H1 (cell line): ENCODE measurements at regions not wholly inside any gene's neighbourhood (a gene's known extent, or its start where the extent isn't known, plus 50 kb on each side); places are given as distances from the start of the nearest gene placed in this dataset.

ENCODE experiments used
- CTCF ChIA-PET: fragments of 300-600 bp; sonication (Branson Sonifier 250); formaldehyde crosslinking; loops from one replicate; lab custom pipeline; 2021; ENCODE audit not compliant: partially characterized antibody; lab: Charles Lee
- POLR2A ChIA-PET: fragments of 300-600 bp; sonication (Branson Sonifier 250); formaldehyde crosslinking; loops from one replicate; lab custom pipeline; 2021; ENCODE audit warnings: inconsistent platforms; ENCODE audit not compliant: partially characterized antibody; lab: Charles Lee
- DNase-seq, 2 experiments: peaks; one replicate each; pipeline versions ENCODE4 v3.0.0 to v3.0.0-alpha.2; 2010 to 2022; ENCODE audit warnings: low spot score in 2 of 2, low read depth in 1 of 2, mixed read lengths in 1 of 2
- FAIRE-seq: peaks from 2 replicates; lab custom pipeline; 2011; peaks lifted over from hg19 to GRCh38; lab: Jason Lieb, UNC
- H2AFZ ChIP-seq: 2 replicates; pipeline ENCODE4 v1.8.1; 2012; ENCODE audit warnings: low read length, inconsistent platforms
- H2AK5ac ChIP-seq: 2 replicates; pipeline ENCODE4 v1.6.1; 2013; ENCODE audit warnings: low read depth, low read length
- H2BK120ac ChIP-seq: replicated peaks from 2 replicates; pipeline ENCODE3; 2013; ENCODE audit warnings: low read depth, low read length, inconsistent platforms
- H2BK12ac ChIP-seq: 2 replicates; pipeline ENCODE4 v1.6.1; 2013; ENCODE audit warnings: low read depth, low read length
- H2BK15ac ChIP-seq: 2 replicates; pipeline ENCODE4 v1.6.1; 2013; ENCODE audit warnings: low read length
- H2BK20ac ChIP-seq: 2 replicates; pipeline ENCODE4 v1.6.1; 2013; ENCODE audit warnings: low read length
- H2BK5ac ChIP-seq: 2 replicates; pipeline ENCODE4 v1.6.1; 2013; ENCODE audit warnings: low read depth, low read length
- H3K14ac ChIP-seq: 2 replicates; pipeline ENCODE4 v1.6.1; 2013; ENCODE audit warnings: inconsistent platforms; ENCODE audit not compliant: insufficient read length
- H3K18ac ChIP-seq: 2 replicates; pipeline ENCODE4 v1.6.1; 2013; ENCODE audit warnings: low read length; ENCODE audit errors: extremely low read depth
- H3K23ac ChIP-seq: 2 replicates; pipeline ENCODE4 v1.6.1; 2013; ENCODE audit warnings: inconsistent platforms; ENCODE audit not compliant: insufficient read length
- H3K23me2 ChIP-seq: 2 replicates; pipeline ENCODE4 v1.6.1; 2013; ENCODE audit warnings: low read depth, low read length
- H3K27ac ChIP-seq: 2 replicates; pipeline ENCODE4 v1.6.1; 2011; ENCODE audit warnings: low read depth, low read length, inconsistent platforms
- H3K27me3 ChIP-seq, 4 experiments: replicated peaks in 1 of 4; 1 replicate in 1 of 4; 2 replicates in 3 of 4; pipeline versions ENCODE4 v1.6.1 to v1.8.1; 2011 to 2013; ENCODE audit warnings: low read length in 3 of 4, mild to moderate bottlenecking in 3 of 4, inconsistent platforms in 2 of 4, mixed read lengths in 2 of 4, moderate library complexity in 1 of 4; ENCODE audit not compliant: control insufficient read depth in 3 of 4, insufficient read depth in 3 of 4; ENCODE audit errors: extremely low read depth in 1 of 4
- H3K36me3 ChIP-seq, 4 experiments: 2 replicates each; pipeline versions ENCODE4 v1.6.1 to v1.8.1; 2011 to 2013; ENCODE audit warnings: mild to moderate bottlenecking in 4 of 4, low read length in 3 of 4, moderate library complexity in 2 of 4, control low read depth in 1 of 4, inconsistent platforms in 1 of 4; ENCODE audit not compliant: insufficient read depth in 4 of 4, control insufficient read depth in 2 of 4
- H3K4ac ChIP-seq: replicated peaks from 2 replicates; pipeline ENCODE3; 2013; ENCODE audit warnings: low read length, low read depth, mixed read lengths, inconsistent platforms; ENCODE audit not compliant: insufficient read length
- H3K4me1 ChIP-seq, 4 experiments: replicated peaks in 1 of 4; 1 replicate in 1 of 4; 2 replicates in 3 of 4; pipeline versions ENCODE4 v1.6.1 to v1.8.1; 2011 to 2013; ENCODE audit warnings: low read length in 3 of 4, inconsistent platforms in 2 of 4, mixed read lengths in 1 of 4; ENCODE audit not compliant: insufficient read depth in 4 of 4, control insufficient read depth in 3 of 4
- H3K4me2 ChIP-seq, 2 experiments: 2 replicates each; pipeline versions ENCODE4 v1.6.1 to v1.8.1; 2011 to 2013; ENCODE audit warnings: low read depth in 2 of 2, low read length in 2 of 2, control low read depth in 1 of 2, inconsistent platforms in 1 of 2, mild to moderate bottlenecking in 1 of 2; ENCODE audit not compliant: insufficient read depth in 1 of 2
- H3K4me3 ChIP-seq, 4 experiments: fragments of 200-600, 300-600 bp in 1 of 4; sonication (generic), shearing (Covaris generic), sonication (Bioruptor Twin) in 1 of 4; 2 replicates each; pipeline versions ENCODE4 v1.5.1 to v1.8.1; 2011 to 2016; ENCODE audit warnings: low read length in 4 of 4, low read depth in 3 of 4, control low read depth in 2 of 4, inconsistent platforms in 2 of 4, mild to moderate bottlenecking in 2 of 4, mixed read lengths in 1 of 4, moderate library complexity in 1 of 4; ENCODE audit not compliant: insufficient read depth in 2 of 4; ENCODE audit errors: extremely low read depth in 1 of 4
- H3K56ac ChIP-seq: replicated peaks from 2 replicates; pipeline ENCODE3; 2013; ENCODE audit warnings: low read depth, mild to moderate bottlenecking, mixed read lengths, low read length, inconsistent platforms; ENCODE audit not compliant: insufficient read length
- H3K79me1 ChIP-seq: 2 replicates; pipeline ENCODE4 v1.6.1; 2013; ENCODE audit warnings: low read depth, low read length, control low read depth
- H3K79me2 ChIP-seq, 2 experiments: 2 replicates each; pipeline versions ENCODE4 v1.6.1 to v1.8.1; 2012 to 2013; ENCODE audit warnings: low read length in 2 of 2, mild to moderate bottlenecking in 2 of 2, inconsistent platforms in 1 of 2; ENCODE audit not compliant: insufficient read depth in 2 of 2, control insufficient read depth in 1 of 2
- H3K9ac ChIP-seq, 4 experiments: replicated peaks in 1 of 4; 1 replicate in 1 of 4; 2 replicates in 3 of 4; pipeline versions ENCODE4 v1.6.1 to v1.8.1; 2011 to 2013; ENCODE audit warnings: low read depth in 3 of 4, low read length in 3 of 4, control low read depth in 2 of 4, mild to moderate bottlenecking in 2 of 4, moderate library complexity in 2 of 4, inconsistent platforms in 1 of 4; ENCODE audit errors: extremely low read depth in 1 of 4
- H3K9me3 ChIP-seq, 2 experiments: 2 replicates each; pipeline versions ENCODE4 v1.6.1 to v1.8.1; 2012 to 2013; ENCODE audit warnings: mild to moderate bottlenecking in 2 of 2, moderate library complexity in 2 of 2, control low read depth in 1 of 2, inconsistent platforms in 1 of 2, low read depth in 1 of 2, low read length in 1 of 2, mixed read lengths in 1 of 2; ENCODE audit not compliant: insufficient read depth in 2 of 2
- H4K20me1 ChIP-seq, 2 experiments: replicated peaks in 1 of 2; 2 replicates each; pipeline versions ENCODE3 to v1.8.1; 2011 to 2013; ENCODE audit warnings: inconsistent platforms in 2 of 2, low read length in 2 of 2, mild to moderate bottlenecking in 1 of 2; ENCODE audit not compliant: insufficient read depth in 2 of 2, control insufficient read depth in 1 of 2
- H4K5ac ChIP-seq: 2 replicates; pipeline ENCODE4 v1.6.1; 2013; ENCODE audit warnings: low read length, low read depth, mixed read lengths, inconsistent platforms; ENCODE audit not compliant: insufficient read length
- H4K8ac ChIP-seq: 2 replicates; pipeline ENCODE4 v1.8.0; 2013; ENCODE audit warnings: mild to moderate bottlenecking, moderate library complexity, low read length, inconsistent platforms; ENCODE audit not compliant: insufficient read depth; ENCODE audit errors: extremely low read depth
- H4K91ac ChIP-seq: replicated peaks from 2 replicates; pipeline ENCODE3; 2013; ENCODE audit warnings: low read length, mixed read lengths, inconsistent platforms; ENCODE audit not compliant: insufficient read length
- ASH2L ChIP-seq: fragments of 200-600, 300-600 bp; sonication (generic); IDR thresholded peaks from one replicate; pipeline ENCODE4 v1.7.1; 2017; ENCODE audit warnings: low read length
- EP300 ChIP-seq, 2 experiments: IDR thresholded peaks; 1 replicate in 1 of 2; 2 replicates in 1 of 2; pipeline ENCODE4 v1.6.1; 2011 to 2012; ENCODE audit warnings: low read depth in 2 of 2, low read length in 2 of 2, mild to moderate bottlenecking in 2 of 2, borderline replicate concordance in 1 of 2, inconsistent platforms in 1 of 2, moderate library complexity in 1 of 2
- HDAC6 ChIP-seq: IDR thresholded peaks from one replicate; pipeline ENCODE4 v1.7.1; 2012; ENCODE audit warnings: low read depth, mild to moderate bottlenecking, inconsistent platforms, low read length, moderate library complexity
- KDM1A ChIP-seq: fragments of 200-600, 300-600 bp; sonication (generic); IDR thresholded peaks from 2 replicates; pipeline ENCODE4 v1.7.1; 2016; ENCODE audit warnings: mild to moderate bottlenecking, low read length, borderline replicate concordance
- SP4 ChIP-seq: IDR thresholded peaks from 2 replicates; pipeline ENCODE4 v1.6.1; 2012; ENCODE audit warnings: low read length, inconsistent platforms
- SUZ12 ChIP-seq: fragments of 200-600 bp; sonication (generic); IDR thresholded peaks from 2 replicates; pipeline ENCODE4 v1.6.1; 2012; ENCODE audit warnings: mild to moderate bottlenecking, inconsistent platforms, low read length, moderate library complexity, mixed read lengths
- WGBS, 2 experiments: shearing (Covaris generic) in 1 of 2; methylation state at CpG; one replicate each; pipeline versions ENCODE4 v1.1.6 to v1.1.7; 2013 to 2015; ENCODE audit warnings: low lambda C conversion rate in 2 of 2, mixed read lengths in 2 of 2, inconsistent platforms in 1 of 2, low coverage in 1 of 2, missing lambda C conversion rate in 1 of 2; ENCODE audit not compliant: insufficient replicate concordance in 2 of 2, insufficient coverage in 1 of 2, insufficient read length in 1 of 2; ENCODE audit errors: extremely low coverage in 1 of 2, missing lambda C conversion rate in 1 of 2; 5-methylcytosine and 5-hydroxymethylcytosine counted together

GRCh38 chr1:181987334-181987895 is 74.1 kb downstream of the ZNF648 start:
- no peak overlapping the region for H3K9ac ChIP-seq

More at GRCh38 chr1:181987334-181987895, 74.1 kb downstream of the ZNF648 start:
- no peak overlapping the region for H2AK5ac ChIP-seq
- H3K4me3 ChIP-seq = no peak overlapping the region
- no peaks in the 10 kb centered on the region for H4K20me1 ChIP-seq
- no peaks in the 10 kb centered on the region for H3K79me2 ChIP-seq
- H4K5ac ChIP-seq = no peak overlapping the region
- peak overlapping the region; percentile 52; the same call in 1 of the 2 replicates for H2AFZ ChIP-seq
- FAIRE-seq (no peak), DNase-seq (no peak)
- H3K23ac ChIP-seq = no peak overlapping the region
- H2BK120ac ChIP-seq = no peak overlapping the region
- no peak overlapping the region for H2BK20ac ChIP-seq
- TF ChIP-seq SP4 = no peak
- no peak for TF ChIP-seq HDAC6
- no peak for TF ChIP-seq EP300 (IDR thresholded peaks at IDR 0.05; ENCODE audit: borderline replicate concordance in 1 of 2, low read depth in 2 of 2, low read length in 2 of 2)
- no peak for TF ChIP-seq KDM1A
- TF ChIP-seq ASH2L = no peak
- TF ChIP-seq SUZ12 = no peak
- H3K9me3 ChIP-seq = no peaks in the 10 kb centered on the region; a peak in 1 of 4 replicates
- 0 out of 2 replicates have a peak overlapping the region, but pooled peaks have one; percentile 29 for H2BK12ac ChIP-seq
- no peak overlapping the region for H4K8ac ChIP-seq
- H3K56ac ChIP-seq = no peak overlapping the region
- no peak overlapping the region for H2BK5ac ChIP-seq
- CTCF ChIA-PET = interaction anchor here (0.6 to 3.0 kb wide), 8 partner anchors 15 to 515 kb away, joined by 3 to 11 read pairs (median 5); no protein-coding TSS in a partner anchor
- H3K79me1 ChIP-seq = no peaks in the 10 kb centered on the region
- H3K4ac ChIP-seq = no peak overlapping the region
- WGBS, 2 experiments = 87% methylated on average over 6 of the region's 6 CpGs; no CpG with 5 or more reads in 1 of the 2 experiments
- H3K27me3 ChIP-seq = no peaks in the 10 kb centered on the region
- peaks cover 0 to 7% (median 4%) of the 10 kb centered on the region in 4 experiments; a peak in 5 of 7 replicates for H3K4me1 ChIP-seq
- no peak overlapping the region for H2BK15ac ChIP-seq
- H3K36me3 ChIP-seq = no peaks in the 10 kb centered on the region
- H4K91ac ChIP-seq = no peak overlapping the region
- H3K23me2 ChIP-seq = no peaks in the 10 kb centered on the region; the same call in 1 of the 2 replicates
- H3K4me2 ChIP-seq = no peak overlapping the region
- no peak overlapping the region for H3K27ac ChIP-seq
- POLR2A ChIA-PET = no interaction called here
- no peak overlapping the region for H3K14ac ChIP-seq
- no peak overlapping the region for H3K18ac ChIP-seq
